CD4-positive, CD25-positive, alpha-beta regulatory T cell (primary cell): ENCODE measurements at regions not wholly inside any gene's neighbourhood (a gene's known extent, or its start where the extent isn't known, plus 50 kb on each side); places are given as distances from the start of the nearest gene placed in this dataset.
"Not testable (repeated sequence)": the region's sequence is repeated elsewhere in the genome, so short reads cannot be mapped to it uniquely, and the experiment has no call there.

ENCODE experiments used
- ATAC-seq, 2 donors: fragments of 150-1000 bp; cut with Tn5 transposase; one replicate each; pipeline ENCODE4 v1.10.0; 2021; ENCODE audit warnings: low read depth in 2 of 2, moderate number of reproducible peaks in 2 of 2, moderate library complexity in 1 of 2
- DNase-seq, 3 donors: peaks; one replicate each; pipeline versions ENCODE4 v3.0.0 to v3.0.0-alpha.2; 2012 to 2022; ENCODE audit warnings: mixed read lengths in 1 of 3
- H3K27ac ChIP-seq: one replicate; pipeline ENCODE4 v1.7.0; 2013; ENCODE audit warnings: mild to moderate bottlenecking, low read length; ENCODE audit not compliant: insufficient read depth, poor library complexity, severe bottlenecking
- H3K27me3 ChIP-seq: one replicate; pipeline ENCODE4 v1.7.0; 2013; ENCODE audit warnings: low read length; ENCODE audit not compliant: control insufficient read depth, insufficient read depth
- H3K36me3 ChIP-seq: one replicate; pipeline ENCODE4 v1.7.0; 2013; ENCODE audit warnings: mild to moderate bottlenecking, low read length, moderate library complexity; ENCODE audit not compliant: control insufficient read depth, insufficient read depth
- H3K4me1 ChIP-seq: 2 replicates; pipeline ENCODE4 v1.7.0; 2013; ENCODE audit warnings: mild to moderate bottlenecking, low read length; ENCODE audit not compliant: insufficient read depth, control insufficient read depth, poor library complexity, severe bottlenecking
- H3K4me3 ChIP-seq: one replicate; pipeline ENCODE4 v1.7.0; 2013; ENCODE audit warnings: low read depth, mild to moderate bottlenecking, low read length, moderate library complexity
- H3K9me3 ChIP-seq, 2 experiments: 1 replicate in 1 of 2; 2 replicates in 1 of 2; pipeline ENCODE4 v1.7.0; 2013; ENCODE audit warnings: low read length in 2 of 2, mild to moderate bottlenecking in 1 of 2, moderate library complexity in 1 of 2; ENCODE audit not compliant: control insufficient read depth in 2 of 2
- H3K27ac Mint-ChIP-seq, 3 donors: one replicate each; pipeline ENCODE4 v1.8.0; 2020 to 2022; ENCODE audit warnings: mild to moderate bottlenecking in 3 of 3, mixed read lengths in 3 of 3, moderate library complexity in 2 of 3
- H3K27me3 Mint-ChIP-seq: one replicate; pipeline ENCODE4 v1.8.0; 2022; ENCODE audit warnings: mild to moderate bottlenecking, mixed read lengths
- H3K36me3 Mint-ChIP-seq: one replicate; pipeline ENCODE4 v1.8.0; 2020; ENCODE audit warnings: mixed read lengths
- H3K4me1 Mint-ChIP-seq, 4 donors: one replicate each; pipeline ENCODE4 v1.8.0; 2020 to 2022; ENCODE audit warnings: mixed read lengths in 4 of 4, mild to moderate bottlenecking in 1 of 4
- H3K4me3 Mint-ChIP-seq, 4 donors: one replicate each; pipeline ENCODE4 v1.8.0; 2020 to 2022; ENCODE audit warnings: mild to moderate bottlenecking in 4 of 4, mixed read lengths in 4 of 4, moderate library complexity in 3 of 4
- H3K9me3 Mint-ChIP-seq, 7 donors: one replicate each; pipeline ENCODE4 v1.8.0; 2020 to 2022; ENCODE audit warnings: mixed read lengths in 7 of 7, mild to moderate bottlenecking in 3 of 7, moderate library complexity in 2 of 7

DNA sequence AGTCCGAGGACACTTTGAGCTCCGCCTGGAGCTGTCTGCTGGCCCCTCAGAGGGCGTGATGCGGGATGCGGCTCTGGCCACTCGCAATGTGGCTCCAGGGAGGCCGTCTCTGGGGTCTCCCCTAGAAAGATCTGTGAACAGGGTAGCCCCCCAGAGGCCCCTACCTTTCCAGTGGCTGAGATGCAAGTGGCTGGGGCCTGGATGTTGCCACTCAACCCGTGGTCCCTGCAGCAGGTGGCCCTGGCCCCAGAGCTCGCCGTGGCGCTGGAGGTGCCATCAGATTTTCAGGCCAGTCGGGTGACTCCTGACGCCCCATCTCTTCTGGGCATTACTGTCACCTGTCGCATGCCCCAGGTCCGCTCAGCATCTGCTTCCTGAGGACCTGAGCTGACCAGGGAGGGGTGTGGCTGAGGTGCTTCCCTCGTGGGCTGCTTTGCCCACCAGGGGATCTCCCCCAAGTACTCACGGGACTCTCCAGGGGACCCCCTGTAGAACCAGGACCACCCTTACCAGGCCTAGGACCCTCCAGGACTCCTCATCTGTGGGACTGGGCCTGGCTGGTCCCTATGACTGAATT lies 102.1 kb upstream of the LRPAP1 start:
- Mint-ChIP-seq H3K4me1 (no peaks in the 10 kb centered on the region), H3K9me3 (no peaks in the 10 kb centered on the region), H3K27me3 (no peaks in the 10 kb centered on the region), H3K27ac (no peak overlapping the region), H3K36me3 (no peaks in the 10 kb centered on the region), H3K4me3 (no peak overlapping the region)
- H3K36me3 ChIP-seq: no peaks in the 10 kb centered on the region
- no peak overlapping the region for H3K27ac ChIP-seq
- no peaks in the 10 kb centered on the region for H3K4me1 ChIP-seq
- no peak overlapping the region for H3K4me3 ChIP-seq
- no peaks in the 10 kb centered on the region for H3K9me3 ChIP-seq
- no peaks in the 10 kb centered on the region for H3K27me3 ChIP-seq
- DNase-seq (no peak), ATAC-seq (no peak)

DNA sequence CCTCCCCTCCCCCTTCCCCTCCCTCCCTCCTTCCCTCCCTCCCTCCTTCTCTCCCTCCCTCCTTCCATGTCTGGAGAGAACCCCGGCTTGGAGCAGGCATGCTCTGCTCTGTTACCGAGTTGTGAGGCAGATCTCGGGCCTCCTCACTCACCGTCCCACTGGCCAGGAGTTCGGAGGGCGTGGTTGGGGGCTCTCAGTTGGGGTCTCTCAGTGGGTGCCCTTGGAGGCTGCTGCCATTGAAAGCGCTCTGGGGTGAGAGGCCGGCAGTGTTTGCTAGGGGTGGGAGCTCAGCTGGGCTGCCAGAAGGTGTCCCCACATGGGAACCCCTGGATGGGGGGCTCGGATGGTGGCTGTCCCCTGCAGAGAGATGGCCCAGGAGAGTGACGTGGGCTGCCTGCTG lies 101.1 kb upstream of the LRPAP1 start:
- not testable (repeated sequence) for H3K27ac ChIP-seq, H3K4me1 ChIP-seq, H3K36me3 Mint-ChIP-seq, H3K27ac Mint-ChIP-seq, H3K4me3 Mint-ChIP-seq, DNase-seq, H3K27me3 ChIP-seq, H3K9me3 Mint-ChIP-seq, H3K9me3 ChIP-seq, H3K4me1 Mint-ChIP-seq, H3K4me3 ChIP-seq, ATAC-seq, H3K36me3 ChIP-seq, H3K27me3 Mint-ChIP-seq

DNA sequence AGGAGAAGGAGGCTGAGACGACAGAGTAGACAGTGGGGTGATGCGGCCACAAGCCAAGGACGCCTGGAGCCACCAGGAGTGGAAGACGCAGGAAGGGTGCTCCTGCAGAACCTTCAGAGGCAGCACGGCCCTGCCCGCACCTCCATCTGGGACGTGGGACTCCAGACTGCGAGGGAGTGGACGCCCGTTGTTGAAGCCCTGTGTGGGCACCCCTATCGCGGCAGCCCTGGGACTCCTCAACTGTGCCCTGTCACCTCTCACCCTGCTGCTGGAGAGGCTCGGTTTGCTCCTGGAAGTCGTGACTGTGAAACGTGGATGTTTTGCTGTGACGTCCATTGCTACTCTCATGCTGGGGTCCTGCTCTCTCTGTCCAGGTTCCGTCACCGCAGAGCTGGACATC lies 100.6 kb upstream of the LRPAP1 start:
- not testable (repeated sequence) for ATAC-seq, DNase-seq, H3K4me3 ChIP-seq, H3K4me3 Mint-ChIP-seq, H3K9me3 ChIP-seq, H3K27me3 Mint-ChIP-seq, H3K36me3 Mint-ChIP-seq, H3K9me3 Mint-ChIP-seq, H3K36me3 ChIP-seq, H3K27ac ChIP-seq, H3K4me1 ChIP-seq, H3K4me1 Mint-ChIP-seq, H3K27me3 ChIP-seq, H3K27ac Mint-ChIP-seq

DNA sequence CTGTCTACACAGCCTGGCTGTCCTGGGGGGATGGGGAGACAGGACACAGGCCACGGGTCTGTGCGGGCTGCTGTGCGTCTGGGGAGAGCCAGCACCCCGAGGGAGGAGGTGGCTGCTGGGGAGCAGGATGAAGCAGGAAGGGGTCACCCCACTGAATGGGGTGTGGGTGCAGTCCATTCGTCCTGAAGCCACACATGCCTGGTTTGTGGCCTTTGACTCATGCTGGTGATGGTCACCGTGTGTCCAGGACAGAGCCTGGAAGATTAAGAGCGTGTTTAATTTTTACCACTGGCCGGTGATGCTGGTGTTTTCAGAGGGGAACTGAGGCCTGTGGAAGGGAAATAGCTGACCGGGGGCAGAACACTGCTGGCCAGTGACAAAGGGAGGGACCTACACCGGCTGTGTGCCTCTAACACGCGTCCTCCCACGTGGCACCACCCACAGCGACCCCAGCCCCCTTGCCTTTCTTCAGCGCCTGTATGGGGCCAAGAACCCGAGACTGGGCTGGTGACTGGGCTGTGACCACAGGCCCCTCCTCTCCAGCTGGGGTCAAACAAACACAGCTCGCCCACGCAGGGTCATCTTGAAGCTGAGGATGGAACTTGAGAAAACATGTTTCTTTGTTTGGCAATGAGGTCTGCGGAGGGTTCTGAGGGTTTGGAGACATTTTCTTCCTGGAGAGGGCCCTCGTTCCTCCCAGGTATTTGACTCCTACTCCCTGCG lies 99.5 kb upstream of the LRPAP1 start:
- DNase-seq, H3K27me3 Mint-ChIP-seq, H3K4me3 Mint-ChIP-seq, H3K36me3 ChIP-seq, H3K4me1 Mint-ChIP-seq, ATAC-seq, H3K27me3 ChIP-seq, H3K4me1 ChIP-seq, H3K9me3 ChIP-seq, H3K4me3 ChIP-seq, H3K27ac ChIP-seq, H3K27ac Mint-ChIP-seq, H3K36me3 Mint-ChIP-seq, H3K9me3 Mint-ChIP-seq: not testable (repeated sequence)

DNA sequence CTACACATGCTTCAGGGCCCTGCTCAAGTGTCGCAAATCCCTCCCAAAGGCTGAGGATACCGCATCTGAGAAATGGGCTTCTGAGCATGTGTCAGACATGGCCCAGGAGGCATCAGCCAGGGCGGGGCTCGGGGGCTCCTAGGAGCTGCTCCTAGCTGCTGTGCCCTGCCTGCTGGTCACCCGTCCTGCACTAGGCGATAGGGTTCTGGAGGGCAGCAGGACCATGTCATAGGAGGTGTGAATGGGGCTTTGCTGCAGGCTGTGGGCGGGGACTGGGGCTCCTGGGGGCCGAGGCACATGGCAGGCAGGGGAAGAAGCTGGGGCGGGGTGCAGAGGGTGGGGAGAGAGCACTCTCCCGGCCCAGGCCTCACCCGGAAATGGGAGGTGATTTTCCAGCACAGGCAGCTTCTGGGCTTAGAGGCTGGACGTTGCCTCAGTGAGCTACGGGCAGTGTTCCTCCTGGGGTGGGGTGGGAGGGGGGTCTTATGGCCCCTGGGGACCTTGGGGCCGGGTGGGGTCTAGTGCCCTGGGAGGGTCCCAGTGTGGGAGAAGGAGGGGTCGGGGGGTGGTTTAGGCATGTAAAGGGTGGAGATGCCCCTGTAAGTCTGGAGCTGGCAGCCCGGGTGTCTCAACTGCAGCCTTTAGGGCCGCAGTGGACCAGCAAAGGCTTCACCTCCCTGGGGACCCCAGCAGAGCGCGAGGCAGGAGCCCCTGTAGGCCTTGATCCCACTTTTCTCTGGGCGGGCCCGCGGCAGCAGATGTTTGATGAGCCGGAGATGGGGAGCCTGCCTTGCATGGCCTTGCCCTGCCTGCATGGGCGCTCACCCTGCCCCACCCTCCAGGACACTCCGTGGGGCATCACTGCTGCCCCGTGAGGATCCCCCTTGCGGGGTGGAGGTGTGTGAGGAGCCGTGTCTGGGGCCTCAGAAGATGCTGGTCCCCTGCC lies 98.6 kb upstream of the LRPAP1 start:
- H3K4me1 Mint-ChIP-seq: no peaks in the 10 kb centered on the region
- Histone ChIP-seq H3K9me3 (no peaks in the 10 kb centered on the region), H3K27ac (no peak overlapping the region), H3K4me1 (no peaks in the 10 kb centered on the region), H3K27me3 (no peaks in the 10 kb centered on the region), H3K4me3 (no peak overlapping the region), H3K36me3 (no peaks in the 10 kb centered on the region)
- no peak overlapping the region for H3K27ac Mint-ChIP-seq
- H3K4me3 Mint-ChIP-seq: no peak overlapping the region
- DNase-seq (no peak), ATAC-seq (no peak)
- no peaks in the 10 kb centered on the region for H3K36me3 Mint-ChIP-seq
- H3K9me3 Mint-ChIP-seq: no peaks in the 10 kb centered on the region
- no peaks in the 10 kb centered on the region for H3K27me3 Mint-ChIP-seq

DNA sequence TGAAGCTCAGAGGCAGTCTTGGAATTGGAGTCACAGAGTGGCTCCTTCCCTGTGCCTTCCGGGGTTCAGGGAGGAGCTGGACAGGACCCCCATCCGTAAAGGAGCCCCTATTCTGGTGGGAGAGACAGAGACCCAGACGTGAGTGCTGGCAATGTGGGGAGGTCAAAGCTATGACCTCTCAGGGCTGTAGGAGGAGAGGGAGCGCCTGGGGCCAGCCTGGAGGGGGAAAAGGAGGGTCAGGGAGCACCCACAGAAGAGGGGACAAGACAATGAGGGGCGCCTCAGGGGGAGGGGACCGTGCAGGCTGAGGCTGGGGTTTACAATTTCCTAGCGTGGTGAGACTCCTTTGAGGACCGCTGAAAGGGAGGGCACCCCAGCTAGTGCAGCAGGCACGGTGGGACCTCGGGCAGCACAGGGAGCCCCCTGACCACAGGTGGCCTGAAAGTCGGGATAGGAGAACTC lies 97.9 kb upstream of the LRPAP1 start:
- Mint-ChIP-seq H3K27me3 (no peaks in the 10 kb centered on the region), H3K4me1 (no peaks in the 10 kb centered on the region), H3K27ac (no peak overlapping the region), H3K9me3 (no peaks in the 10 kb centered on the region), H3K36me3 (no peaks in the 10 kb centered on the region), H3K4me3 (no peak overlapping the region)
- Histone ChIP-seq H3K4me1 (no peaks in the 10 kb centered on the region), H3K27me3 (no peaks in the 10 kb centered on the region), H3K36me3 (no peaks in the 10 kb centered on the region), H3K27ac (no peak overlapping the region), H3K4me3 (no peak overlapping the region), H3K9me3 (no peaks in the 10 kb centered on the region)
- ATAC-seq (no peak), DNase-seq (no peak)

DNA sequence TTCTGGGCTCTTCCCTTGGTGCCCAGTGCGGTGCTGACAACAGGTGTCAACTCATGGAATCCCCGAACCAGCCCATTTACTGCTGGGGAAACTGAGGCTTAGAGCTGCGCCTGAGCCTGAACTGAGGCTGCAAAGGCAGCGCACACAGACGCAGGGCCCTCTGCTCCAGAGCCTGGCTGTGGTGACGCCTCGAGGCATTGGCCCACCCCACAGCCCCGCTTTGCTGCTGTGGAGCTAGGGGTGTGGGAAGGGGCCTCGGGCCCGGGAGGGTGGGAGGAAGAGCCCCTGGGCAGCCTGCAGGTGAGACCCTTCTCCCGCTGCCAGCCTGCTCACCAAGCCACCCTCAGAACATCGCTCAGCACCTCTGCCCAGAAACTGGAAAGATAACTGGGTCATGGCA lies 97.4 kb upstream of the LRPAP1 start:
- DNase-seq (no peak), ATAC-seq (no peak)
- H3K27me3 ChIP-seq: no peaks in the 10 kb centered on the region
- H3K27ac ChIP-seq: no peak overlapping the region
- Mint-ChIP-seq H3K36me3 (no peaks in the 10 kb centered on the region), H3K27me3 (peaks cover 4% of the 10 kb centered on the region), H3K4me1 (no peaks in the 10 kb centered on the region), H3K4me3 (no peak overlapping the region), H3K9me3 (peaks cover 0 to under 1% (median 0%) of the 10 kb centered on the region in 7 donors), H3K27ac (no peak overlapping the region)
- H3K4me3 ChIP-seq: no peak overlapping the region
- no peaks in the 10 kb centered on the region for H3K4me1 ChIP-seq
- no peaks in the 10 kb centered on the region for H3K36me3 ChIP-seq
- H3K9me3 ChIP-seq: no peaks in the 10 kb centered on the region
